ENCODE measurements at regions not wholly inside any gene's neighbourhood (a gene's known extent, or its start where the extent isn't known, plus 50 kb on each side); places are given as distances from the start of the nearest gene placed in this dataset.
A peak's percentile ranks its signal among the peaks of the same experiment; 100 is the strongest.

DNA sequence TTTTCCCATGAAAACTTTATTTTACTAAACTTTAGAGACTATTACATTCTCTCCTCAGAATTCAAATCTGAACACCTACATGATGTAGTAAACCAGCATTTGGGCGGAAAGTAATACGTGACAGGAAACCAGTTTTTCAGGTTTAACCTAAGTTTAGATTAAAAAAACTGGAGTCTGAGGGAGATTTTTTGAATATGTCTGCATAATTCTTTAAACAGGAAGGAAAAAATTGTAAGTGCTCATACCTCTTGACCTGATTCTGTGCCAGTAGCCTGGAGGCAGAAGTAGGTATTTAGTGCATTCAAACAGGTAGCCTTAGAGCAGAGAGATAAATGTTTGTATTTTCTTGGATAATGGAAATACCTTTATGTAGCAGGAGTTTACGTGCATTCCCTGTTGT is 224.3 kb downstream of the MDFIC start:
- TF ChIP-seq, protein P1, sequence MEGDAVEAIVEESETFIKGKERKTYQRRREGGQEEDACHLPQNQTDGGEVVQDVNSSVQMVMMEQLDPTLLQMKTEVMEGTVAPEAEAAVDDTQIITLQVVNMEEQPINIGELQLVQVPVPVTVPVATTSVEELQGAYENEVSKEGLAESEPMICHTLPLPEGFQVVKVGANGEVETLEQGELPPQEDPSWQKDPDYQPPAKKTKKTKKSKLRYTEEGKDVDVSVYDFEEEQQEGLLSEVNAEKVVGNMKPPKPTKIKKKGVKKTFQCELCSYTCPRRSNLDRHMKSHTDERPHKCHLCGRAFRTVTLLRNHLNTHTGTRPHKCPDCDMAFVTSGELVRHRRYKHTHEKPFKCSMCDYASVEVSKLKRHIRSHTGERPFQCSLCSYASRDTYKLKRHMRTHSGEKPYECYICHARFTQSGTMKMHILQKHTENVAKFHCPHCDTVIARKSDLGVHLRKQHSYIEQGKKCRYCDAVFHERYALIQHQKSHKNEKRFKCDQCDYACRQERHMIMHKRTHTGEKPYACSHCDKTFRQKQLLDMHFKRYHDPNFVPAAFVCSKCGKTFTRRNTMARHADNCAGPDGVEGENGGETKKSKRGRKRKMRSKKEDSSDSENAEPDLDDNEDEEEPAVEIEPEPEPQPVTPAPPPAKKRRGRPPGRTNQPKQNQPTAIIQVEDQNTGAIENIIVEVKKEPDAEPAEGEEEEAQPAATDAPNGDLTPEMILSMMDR (IDR thresholded peaks at IDR 0.05): peak in 3 of 6 experiments; percentile 39 to 49 (median 44)
- TF ChIP-seq POLR2A (IDR thresholded peaks at IDR 0.05): no peak
